ENCODE measurements at regions not wholly inside any gene's neighbourhood (a gene's known extent, or its start where the extent isn't known, plus 50 kb on each side); places are given as distances from the start of the nearest gene placed in this dataset.

DNA sequence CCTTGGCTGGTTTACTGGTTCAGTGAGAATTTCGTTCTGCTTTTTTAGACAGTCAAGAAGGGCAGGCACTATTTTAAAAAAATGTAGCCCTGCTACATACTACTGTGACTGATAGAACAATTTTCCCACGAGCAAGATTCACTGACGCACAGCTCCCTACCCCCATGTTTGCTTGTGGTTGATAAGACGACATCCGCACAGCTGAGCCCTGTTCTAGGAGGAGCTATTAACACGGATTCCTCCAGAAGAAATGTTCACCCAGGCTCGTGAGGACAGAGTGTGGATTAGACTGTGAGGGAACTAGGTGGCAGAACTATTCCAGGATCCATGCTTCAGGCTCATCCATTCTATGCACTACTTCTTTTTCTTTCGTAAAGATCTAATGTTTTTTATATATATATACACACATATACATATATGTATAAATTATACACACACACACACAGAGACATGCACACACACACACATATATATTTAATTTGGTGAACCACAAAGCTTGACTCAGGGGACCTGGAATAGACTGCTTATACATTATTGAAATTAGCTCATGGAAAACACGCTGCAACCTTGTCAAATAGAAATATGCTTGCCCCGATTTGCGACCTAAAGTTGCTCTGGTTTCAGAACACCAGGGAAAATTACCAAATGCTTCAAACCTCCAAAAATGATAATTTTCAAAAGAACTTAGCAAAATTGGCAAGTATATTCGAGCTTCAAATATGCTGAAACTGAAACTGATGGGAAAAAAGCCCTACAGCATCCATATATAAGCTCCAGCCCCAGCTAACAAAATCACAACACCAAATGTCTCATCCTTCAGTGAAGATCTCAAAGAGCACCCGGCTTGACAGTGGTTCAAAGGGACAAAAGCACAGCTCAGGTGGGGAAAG lies 370.4 kb downstream of the SOCS6 start:
- TF ChIP-seq CTCF (IDR thresholded peaks at IDR 0.05; ENCODE audit: low read depth, low read length) (no peak), MYC (IDR thresholded peaks at IDR 0.05; ENCODE audit: low read depth, low read length) (no peak)

Data from NB4 (cell line).